Peyer's patch (tissue), 4 donors: ENCODE measurements at regions not wholly inside any gene's neighbourhood (a gene's known extent, or its start where the extent isn't known, plus 50 kb on each side); places are given as distances from the start of the nearest gene placed in this dataset.

Experiments
- CTCF ChIP-seq, 6 experiments: fragments of 450-650 bp in 4 of 6; fragments of 200-600 bp in 2 of 6; sonication (generic) in 1 of 6; IDR thresholded peaks; one replicate each; pipeline ENCODE4 v1.5.1; 2017 to 2019; ENCODE audit warnings: antibody characterized with exemption in 6 of 6, mild to moderate bottlenecking in 3 of 6, moderate library complexity in 1 of 6
- POLR2A ChIP-seq, 2 donors: fragments of 450-650 bp; IDR thresholded peaks; one replicate each; pipeline ENCODE4 v1.5.1; 2017; ENCODE audit warnings: antibody characterized with exemption in 2 of 2, mild to moderate bottlenecking in 2 of 2, moderate library complexity in 2 of 2

GRCh38 chr13:103386341-103386740, 320.1 kb upstream of the SLC10A2 start:
- TF ChIP-seq CTCF (IDR thresholded peaks at IDR 0.05) (no peak), POLR2A (IDR thresholded peaks at IDR 0.05) (no peak)
